ENCODE measurements at regions not wholly inside any gene's neighbourhood (a gene's known extent, or its start where the extent isn't known, plus 50 kb on each side); places are given as distances from the start of the nearest gene placed in this dataset.

GRCh38 chr10:110430340-110431273 is 67.1 kb upstream of the DUSP5 start:
- peaks cover 5 to 12% (median 7%) of the 10 kb centered on the region in 4 donors for H3K4me1 Mint-ChIP-seq
- H3K27me3 Mint-ChIP-seq, result no peaks in the 10 kb centered on the region
- H3K27me3 ChIP-seq (ENCODE audit: insufficient read depth, low read length), result no peaks in the 10 kb centered on the region
- no peak overlapping the region for H3K27ac ChIP-seq (ENCODE audit: low read depth, low read length)
- H3K4me3 ChIP-seq (ENCODE audit: low read length in 2 of 2), result no peak overlapping the region
- H3K4me1 ChIP-seq (ENCODE audit: insufficient read depth, low read length), result peaks cover 4% of the 10 kb centered on the region
- peaks cover 0 to 6% (median 0%) of the 10 kb centered on the region in 8 donors for H3K9me3 Mint-ChIP-seq
- POLR2A ChIA-PET (ENCODE audit: partially characterized antibody), result no interaction called here
- H3K36me3 ChIP-seq (ENCODE audit: insufficient read depth, low read length), result no peaks in the 10 kb centered on the region
- no peak overlapping the region for H3K4me3 Mint-ChIP-seq
- H3K9me3 ChIP-seq (ENCODE audit: control insufficient read depth in 1 of 2, low read length in 2 of 2), result no peaks in the 10 kb centered on the region
- intact Hi-C loops (cut with micrococcal nuclease), result no loop called here
- no peak for DNase-seq
- H3K36me3 Mint-ChIP-seq, result no peaks in the 10 kb centered on the region
- no peak overlapping the region for H3K27ac Mint-ChIP-seq
- CTCF ChIA-PET (ENCODE audit: partially characterized antibody), result interaction anchor here (0.5 to 1.6 kb wide), 3 partner anchors 107 to 666 kb away, joined by 3 to 4 read pairs (median 3); no protein-coding TSS in a partner anchor

- Mint-ChIP-seq H3K27me3 (no peaks in the 10 kb centered on the region), H3K4me1 (peaks cover 2 to 9% (median 4%) of the 10 kb centered on the region in 4 donors), H3K27ac (peak overlapping the region in 1 of 7 donors; percentile 68), H3K9me3 (peaks cover 0 to 6% (median 0%) of the 10 kb centered on the region in 8 donors), H3K36me3 (no peaks in the 10 kb centered on the region), H3K4me3 (no peak overlapping the region)
- CTCF ChIA-PET (ENCODE audit: partially characterized antibody), result interaction anchor here (0.9 kb wide), 1 partner anchor 16 kb away, joined by 3 read pairs; no protein-coding TSS in a partner anchor
- intact Hi-C loops (cut with micrococcal nuclease), result no loop called here
- no peaks in the 10 kb centered on the region for H3K36me3 ChIP-seq (ENCODE audit: insufficient read depth, low read length)
- no peaks in the 10 kb centered on the region for H3K27me3 ChIP-seq (ENCODE audit: insufficient read depth, low read length)
- H3K4me3 ChIP-seq (ENCODE audit: low read length in 2 of 2), result no peak overlapping the region
- H3K9me3 ChIP-seq (ENCODE audit: control insufficient read depth in 1 of 2, low read length in 2 of 2), result no peaks in the 10 kb centered on the region
- H3K4me1 ChIP-seq (ENCODE audit: insufficient read depth, low read length), result peaks cover 4% of the 10 kb centered on the region
- POLR2A ChIA-PET (ENCODE audit: partially characterized antibody), result interaction anchor here (1.5 kb wide), 1 partner anchor 71 kb away, joined by 4 read pairs; no protein-coding TSS in a partner anchor
- H3K27ac ChIP-seq (ENCODE audit: low read depth, low read length), result no peak overlapping the region
- DNase-seq, result no peak
Observed at GRCh38 chr10:110431659-110432058, 66.0 kb upstream of the DUSP5 start.

GRCh38 chr10:110432084-110432483 is 65.6 kb upstream of the DUSP5 start:
- intact Hi-C loops (cut with micrococcal nuclease), result no loop called here
- CTCF ChIA-PET (ENCODE audit: partially characterized antibody), result interaction anchor here (0.6 to 0.9 kb wide), 2 partner anchors 16 to 48 kb away, joined by 3 read pairs; no protein-coding TSS in a partner anchor
- no peaks in the 10 kb centered on the region for H3K27me3 ChIP-seq (ENCODE audit: insufficient read depth, low read length)
- POLR2A ChIA-PET (ENCODE audit: partially characterized antibody), result interaction anchor here (1.5 kb wide), 1 partner anchor 71 kb away, joined by 4 read pairs; no protein-coding TSS in a partner anchor
- H3K4me3 ChIP-seq (ENCODE audit: low read length in 2 of 2), result no peak overlapping the region
- Mint-ChIP-seq H3K4me3 (no peak overlapping the region), H3K36me3 (no peaks in the 10 kb centered on the region), H3K27ac (peak overlapping the region in 2 of 7 donors; percentile 3 to 68), H3K4me1 (peaks cover 2 to 9% (median 4%) of the 10 kb centered on the region in 4 donors), H3K27me3 (no peaks in the 10 kb centered on the region), H3K9me3 (peaks cover 0 to 6% (median 0%) of the 10 kb centered on the region in 8 donors)
- H3K4me1 ChIP-seq (ENCODE audit: insufficient read depth, low read length), result peaks cover 4% of the 10 kb centered on the region
- no peak for DNase-seq
- no peaks in the 10 kb centered on the region for H3K9me3 ChIP-seq (ENCODE audit: control insufficient read depth in 1 of 2, low read length in 2 of 2)
- no peaks in the 10 kb centered on the region for H3K36me3 ChIP-seq (ENCODE audit: insufficient read depth, low read length)
- no peak overlapping the region for H3K27ac ChIP-seq (ENCODE audit: low read depth, low read length)

DNA sequence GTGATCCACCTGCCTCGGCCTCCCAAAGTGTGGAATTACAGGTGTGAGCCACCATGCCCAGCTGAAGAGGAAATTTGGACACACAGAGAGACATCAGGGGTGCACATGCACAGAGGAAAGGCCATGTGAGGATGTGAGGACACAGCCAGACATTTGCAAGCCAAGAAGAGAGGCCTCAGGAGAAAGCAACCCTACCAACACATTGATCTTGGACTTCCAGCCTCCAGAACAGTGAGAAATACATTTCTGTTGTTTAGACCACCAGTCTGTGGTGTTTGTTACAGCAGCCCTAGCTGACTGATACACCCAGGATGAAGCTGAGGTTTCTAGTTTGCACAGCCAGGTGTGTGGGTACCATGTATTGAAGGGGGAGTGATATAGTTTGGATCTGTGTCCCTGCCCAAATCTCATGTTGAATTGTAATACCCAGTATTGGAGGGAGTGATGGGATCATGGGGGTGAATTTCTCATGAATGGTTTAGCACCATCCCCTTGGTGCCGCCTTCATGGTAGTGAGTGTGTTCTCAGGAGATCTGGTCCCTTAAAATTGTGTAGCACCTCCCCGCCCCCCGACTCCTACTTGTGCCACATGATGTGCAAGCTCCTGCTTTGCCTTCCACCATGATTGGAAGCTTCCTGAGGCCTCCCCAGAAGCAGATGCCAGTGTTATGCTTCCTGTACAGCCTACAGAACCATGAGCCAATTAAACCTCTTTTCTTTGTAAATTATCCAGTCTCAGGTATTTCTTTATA is 64.7 kb upstream of the DUSP5 start:
- POLR2A ChIA-PET (ENCODE audit: partially characterized antibody), result interaction anchor here (1.5 kb wide), 1 partner anchor 70 kb away, joined by 4 read pairs; no protein-coding TSS in a partner anchor
- Mint-ChIP-seq H3K27me3 (no peaks in the 10 kb centered on the region), H3K4me1 (peaks cover 2 to 9% (median 4%) of the 10 kb centered on the region in 4 donors), H3K36me3 (no peaks in the 10 kb centered on the region), H3K27ac (peak overlapping the region in 1 of 7 donors; percentile 32), H3K4me3 (no peak overlapping the region), H3K9me3 (peaks cover 0 to 6% (median 0%) of the 10 kb centered on the region in 8 donors)
- Histone ChIP-seq H3K27me3 (ENCODE audit: insufficient read depth, low read length) (no peaks in the 10 kb centered on the region), H3K4me1 (ENCODE audit: insufficient read depth, low read length) (peaks cover 4% of the 10 kb centered on the region), H3K36me3 (ENCODE audit: insufficient read depth, low read length) (no peaks in the 10 kb centered on the region), H3K27ac (ENCODE audit: low read depth, low read length) (no peak overlapping the region), H3K4me3 (ENCODE audit: low read length in 2 of 2) (no peak overlapping the region), H3K9me3 (ENCODE audit: control insufficient read depth in 1 of 2, low read length in 2 of 2) (no peaks in the 10 kb centered on the region)
- CTCF ChIA-PET (ENCODE audit: partially characterized antibody), result interaction anchor here (0.6 to 0.9 kb wide), 2 partner anchors 17 to 49 kb away, joined by 3 read pairs; no protein-coding TSS in a partner anchor
- DNase-seq, result no peak
- intact Hi-C loops (cut with micrococcal nuclease), result no loop called here

GRCh38 chr10:110433740-110434139 is 64.0 kb upstream of the DUSP5 start:
- H3K4me3 Mint-ChIP-seq, result no peak overlapping the region
- ChIA-PET POLR2A (ENCODE audit: partially characterized antibody) (no interaction called here), CTCF (ENCODE audit: partially characterized antibody) (no interaction called here)
- Histone ChIP-seq H3K9me3 (ENCODE audit: control insufficient read depth in 1 of 2, low read length in 2 of 2) (no peaks in the 10 kb centered on the region), H3K27ac (ENCODE audit: low read depth, low read length) (no peak overlapping the region), H3K27me3 (ENCODE audit: insufficient read depth, low read length) (no peaks in the 10 kb centered on the region), H3K4me1 (ENCODE audit: insufficient read depth, low read length) (peaks cover 4% of the 10 kb centered on the region), H3K36me3 (ENCODE audit: insufficient read depth, low read length) (no peaks in the 10 kb centered on the region), H3K4me3 (ENCODE audit: low read length in 2 of 2) (no peak overlapping the region)
- intact Hi-C loops (cut with micrococcal nuclease), result no loop called here
- peaks cover 0 to 6% (median 0%) of the 10 kb centered on the region in 8 donors for H3K9me3 Mint-ChIP-seq
- peaks cover 2 to 9% (median 4%) of the 10 kb centered on the region in 4 donors for H3K4me1 Mint-ChIP-seq
- no peak overlapping the region for H3K27ac Mint-ChIP-seq
- H3K27me3 Mint-ChIP-seq, result no peaks in the 10 kb centered on the region
- H3K36me3 Mint-ChIP-seq, result no peaks in the 10 kb centered on the region
- DNase-seq, result no peak

DNA sequence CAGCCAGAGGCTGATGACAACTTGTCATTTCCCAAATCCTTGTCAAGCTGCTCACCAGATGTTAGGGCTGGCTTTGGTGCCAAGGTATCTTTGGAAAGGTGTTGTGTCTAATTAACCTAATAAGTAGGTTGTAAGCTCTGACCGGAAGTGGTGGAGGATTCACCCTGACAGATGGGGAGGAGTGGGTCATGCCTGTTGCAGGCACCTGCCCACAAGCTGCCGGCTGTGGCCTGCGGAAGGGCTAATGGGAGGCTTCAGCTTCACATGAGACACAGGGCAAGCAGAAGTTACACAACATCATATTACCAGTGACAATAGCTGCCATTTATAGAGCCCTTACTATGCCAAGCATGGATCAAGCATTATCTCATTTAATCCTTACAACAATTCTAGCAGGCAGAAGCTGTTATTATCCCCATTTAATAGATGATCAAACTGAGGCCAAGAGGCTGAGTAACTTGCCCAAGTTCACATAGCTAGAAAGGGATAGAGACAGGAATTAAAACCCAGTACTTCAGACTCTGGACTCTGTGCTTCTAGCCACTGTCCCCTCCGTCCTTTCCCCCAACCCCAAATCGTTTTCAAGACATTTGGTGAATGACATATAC is 63.1 kb upstream of the DUSP5 start:
- POLR2A ChIA-PET (ENCODE audit: partially characterized antibody), result no interaction called here
- H3K9me3 Mint-ChIP-seq, result peaks cover 0 to 6% (median 0%) of the 10 kb centered on the region in 8 donors
- no peaks in the 10 kb centered on the region for H3K36me3 Mint-ChIP-seq
- Histone ChIP-seq H3K36me3 (ENCODE audit: insufficient read depth, low read length) (no peaks in the 10 kb centered on the region), H3K9me3 (ENCODE audit: control insufficient read depth in 1 of 2, low read length in 2 of 2) (no peaks in the 10 kb centered on the region), H3K4me3 (ENCODE audit: low read length in 2 of 2) (no peak overlapping the region), H3K27ac (ENCODE audit: low read depth, low read length) (no peak overlapping the region), H3K27me3 (ENCODE audit: insufficient read depth, low read length) (no peaks in the 10 kb centered on the region), H3K4me1 (ENCODE audit: insufficient read depth, low read length) (peaks cover 4% of the 10 kb centered on the region)
- peaks cover 2 to 9% (median 4%) of the 10 kb centered on the region in 4 donors for H3K4me1 Mint-ChIP-seq
- CTCF ChIA-PET (ENCODE audit: partially characterized antibody), result no interaction called here
- no peak overlapping the region for H3K4me3 Mint-ChIP-seq
- intact Hi-C loops (cut with micrococcal nuclease), result no loop called here
- no peaks in the 10 kb centered on the region for H3K27me3 Mint-ChIP-seq
- no peak for DNase-seq
- H3K27ac Mint-ChIP-seq, result no peak overlapping the region
